ENCODE measurements at regions not wholly inside any gene's neighbourhood (a gene's known extent, or its start where the extent isn't known, plus 50 kb on each side); places are given as distances from the start of the nearest gene placed in this dataset.

DNA sequence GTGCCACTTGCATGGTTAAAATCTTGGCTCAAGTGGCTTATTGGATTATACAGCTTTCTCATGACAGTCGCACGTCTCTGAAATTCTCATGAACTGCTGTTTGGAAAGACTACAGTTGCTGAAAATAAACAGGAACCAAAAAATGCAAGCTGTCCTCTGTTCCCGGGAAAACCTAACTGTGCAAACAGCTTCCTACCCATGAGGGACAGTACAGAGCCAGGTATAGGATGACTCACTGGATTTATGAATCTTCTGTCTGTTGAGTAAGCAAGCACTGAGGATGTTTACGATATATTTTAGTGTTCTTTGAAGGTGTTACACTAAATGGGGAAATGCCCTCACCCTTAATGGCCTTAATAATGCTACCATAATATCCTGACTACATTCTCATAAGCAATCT, 380.3 kb upstream of the TNC start:
- no peak for ATAC-seq (ENCODE audit: low FRiP score in 2 of 2)
- H3K4me3 ChIP-seq = no peak overlapping the region
- no peaks in the 10 kb centered on the region for H3K9me3 ChIP-seq
- TF ChIP-seq POLR2AphosphoS5 (IDR thresholded peaks at IDR 0.05) (no peak), EP300 (IDR thresholded peaks at IDR 0.05) (no peak), POLR2A (IDR thresholded peaks at IDR 0.05) (no peak)
- TF ChIP-seq, protein P1, sequence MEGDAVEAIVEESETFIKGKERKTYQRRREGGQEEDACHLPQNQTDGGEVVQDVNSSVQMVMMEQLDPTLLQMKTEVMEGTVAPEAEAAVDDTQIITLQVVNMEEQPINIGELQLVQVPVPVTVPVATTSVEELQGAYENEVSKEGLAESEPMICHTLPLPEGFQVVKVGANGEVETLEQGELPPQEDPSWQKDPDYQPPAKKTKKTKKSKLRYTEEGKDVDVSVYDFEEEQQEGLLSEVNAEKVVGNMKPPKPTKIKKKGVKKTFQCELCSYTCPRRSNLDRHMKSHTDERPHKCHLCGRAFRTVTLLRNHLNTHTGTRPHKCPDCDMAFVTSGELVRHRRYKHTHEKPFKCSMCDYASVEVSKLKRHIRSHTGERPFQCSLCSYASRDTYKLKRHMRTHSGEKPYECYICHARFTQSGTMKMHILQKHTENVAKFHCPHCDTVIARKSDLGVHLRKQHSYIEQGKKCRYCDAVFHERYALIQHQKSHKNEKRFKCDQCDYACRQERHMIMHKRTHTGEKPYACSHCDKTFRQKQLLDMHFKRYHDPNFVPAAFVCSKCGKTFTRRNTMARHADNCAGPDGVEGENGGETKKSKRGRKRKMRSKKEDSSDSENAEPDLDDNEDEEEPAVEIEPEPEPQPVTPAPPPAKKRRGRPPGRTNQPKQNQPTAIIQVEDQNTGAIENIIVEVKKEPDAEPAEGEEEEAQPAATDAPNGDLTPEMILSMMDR (IDR thresholded peaks at IDR 0.05) = no peak
- H3K36me3 ChIP-seq = no peaks in the 10 kb centered on the region
- no peaks in the 10 kb centered on the region for H3K4me1 ChIP-seq
- no peak overlapping the region for H3K27ac ChIP-seq
- no peak for DNase-seq
- WGBS, 2 donors = 66 to 68% methylated on average over 4 of the region's 4 CpGs
- no peaks in the 10 kb centered on the region for H3K27me3 ChIP-seq

DNA sequence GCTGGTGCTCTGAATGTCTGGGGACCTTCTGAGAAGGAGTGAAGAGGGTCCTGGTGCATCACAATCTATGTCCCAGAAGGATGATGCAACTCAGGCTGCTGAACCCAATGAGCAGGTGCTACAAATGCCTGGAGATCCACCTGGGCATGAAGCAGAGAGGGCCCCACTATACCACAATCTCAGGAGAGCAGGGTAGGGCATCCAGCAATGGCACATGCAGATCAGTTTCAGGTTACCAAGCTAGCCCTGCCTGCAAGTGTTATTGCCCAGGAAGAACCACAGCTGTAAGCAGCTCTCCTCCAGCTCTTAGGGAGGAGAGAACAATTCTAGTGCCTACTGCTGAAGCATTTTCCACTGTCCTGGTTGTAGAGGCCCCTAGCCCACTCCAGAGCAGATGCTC, 389.2 kb upstream of the TNC start:
- DNase-seq (no peak), ATAC-seq (ENCODE audit: low FRiP score in 2 of 2) (peak in 1 of 2 donors; percentile 22)
- no peaks in the 10 kb centered on the region for H3K36me3 ChIP-seq
- H3K27me3 ChIP-seq = no peaks in the 10 kb centered on the region
- no peak overlapping the region for H3K4me3 ChIP-seq
- no peaks in the 10 kb centered on the region for H3K4me1 ChIP-seq
- H3K9me3 ChIP-seq = no peaks in the 10 kb centered on the region
- no peak overlapping the region for H3K27ac ChIP-seq
- no peak for TF ChIP-seq POLR2AphosphoS5 (IDR thresholded peaks at IDR 0.05)
- TF ChIP-seq, protein P1 (IDR thresholded peaks at IDR 0.05) = no peak
- TF ChIP-seq EP300 (IDR thresholded peaks at IDR 0.05) = no peak
- TF ChIP-seq POLR2A (IDR thresholded peaks at IDR 0.05) = no peak

DNA sequence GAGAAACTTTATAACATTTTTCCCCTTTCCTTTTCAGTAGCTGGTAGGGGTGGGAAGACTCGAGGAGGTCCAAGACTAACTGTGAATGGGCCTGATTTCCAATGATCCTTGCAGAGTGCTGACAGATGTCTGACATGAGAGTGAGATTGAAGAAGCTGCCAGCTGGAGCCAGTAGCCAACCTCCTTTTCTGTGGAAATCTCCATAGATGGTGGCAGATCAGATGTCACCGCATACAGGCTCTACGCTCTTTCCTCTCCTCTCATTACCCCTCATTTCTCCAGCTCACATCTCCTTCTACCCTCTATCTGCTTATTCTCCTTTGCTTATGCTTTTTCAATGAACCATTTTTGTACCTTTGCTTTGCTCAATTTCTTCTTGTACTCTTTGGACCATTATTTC, 395.2 kb upstream of the TNC start:
- ATAC-seq (ENCODE audit: low FRiP score in 2 of 2) (no peak), DNase-seq (no peak)
- TF ChIP-seq POLR2AphosphoS5 (IDR thresholded peaks at IDR 0.05) (no peak), POLR2A (IDR thresholded peaks at IDR 0.05) (no peak), EP300 (IDR thresholded peaks at IDR 0.05) (no peak)
- TF ChIP-seq, protein P1 (IDR thresholded peaks at IDR 0.05) = no peak
- Histone ChIP-seq H3K4me3 (no peak overlapping the region), H3K4me1 (no peaks in the 10 kb centered on the region), H3K27me3 (no peaks in the 10 kb centered on the region), H3K27ac (no peak overlapping the region), H3K9me3 (no peaks in the 10 kb centered on the region), H3K36me3 (no peaks in the 10 kb centered on the region)
- WGBS, 2 donors = 75 to 80% methylated on average over 3 of the region's 3 CpGs

- Histone ChIP-seq H3K27me3 (no peaks in the 10 kb centered on the region), H3K9me3 (no peaks in the 10 kb centered on the region), H3K27ac (no peak overlapping the region), H3K4me1 (no peaks in the 10 kb centered on the region), H3K36me3 (no peaks in the 10 kb centered on the region), H3K4me3 (no peak overlapping the region)
- no peak for TF ChIP-seq POLR2AphosphoS5 (IDR thresholded peaks at IDR 0.05)
- TF ChIP-seq, protein P1 (IDR thresholded peaks at IDR 0.05) = no peak
- no peak for TF ChIP-seq EP300 (IDR thresholded peaks at IDR 0.05)
- no peak for TF ChIP-seq POLR2A (IDR thresholded peaks at IDR 0.05)
- DNase-seq = no peak
- ATAC-seq (ENCODE audit: low FRiP score in 2 of 2) = no peak
These were observed 396.5 kb upstream of the TNC start for GRCh38 chr9:115514454-115514853.

DNA sequence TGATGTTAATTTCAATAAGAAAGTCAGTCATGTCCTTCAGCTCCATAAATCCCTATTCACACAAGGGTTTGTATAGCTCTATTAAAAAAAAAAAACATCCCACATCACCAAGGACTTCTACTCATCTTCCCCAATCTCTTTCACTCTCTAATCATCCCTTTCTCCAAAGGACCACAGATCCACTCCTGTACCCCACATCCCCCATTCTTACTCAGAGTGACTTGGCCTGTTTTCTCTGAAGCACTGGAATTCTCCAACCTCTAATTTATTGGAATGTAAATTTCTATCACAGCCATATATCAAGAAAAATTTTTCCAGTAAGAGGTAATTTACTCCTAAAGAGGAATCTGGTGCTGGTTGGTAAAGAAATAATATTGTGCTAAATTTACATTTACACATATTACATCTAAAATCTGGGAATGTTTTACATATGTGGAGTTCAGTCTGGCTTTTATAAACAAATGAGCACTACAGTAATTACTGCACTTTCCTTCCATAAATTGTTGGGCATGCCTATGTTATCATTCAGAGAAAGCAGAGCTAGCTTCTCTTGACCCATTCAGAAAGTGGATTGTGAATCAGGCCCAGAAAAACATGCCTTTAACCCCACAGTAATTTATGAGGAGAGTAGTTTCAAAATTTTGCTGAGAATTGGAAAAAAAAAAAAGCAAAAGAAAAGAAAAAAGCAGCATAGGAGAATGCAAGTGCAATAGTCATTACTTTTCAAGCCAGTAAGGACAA, 399.5 kb upstream of the TNC start:
- H3K36me3 ChIP-seq = no peaks in the 10 kb centered on the region
- H3K27ac ChIP-seq = no peak overlapping the region
- DNase-seq (no peak), ATAC-seq (ENCODE audit: low FRiP score in 2 of 2) (no peak)
- no peaks in the 10 kb centered on the region for H3K4me1 ChIP-seq
- H3K9me3 ChIP-seq = no peaks in the 10 kb centered on the region
- H3K4me3 ChIP-seq = no peak overlapping the region
- TF ChIP-seq, protein P1 (IDR thresholded peaks at IDR 0.05) = no peak
- no peak for TF ChIP-seq POLR2AphosphoS5 (IDR thresholded peaks at IDR 0.05)
- TF ChIP-seq POLR2A (IDR thresholded peaks at IDR 0.05) = no peak
- no peak for TF ChIP-seq EP300 (IDR thresholded peaks at IDR 0.05)
- no peaks in the 10 kb centered on the region for H3K27me3 ChIP-seq

All from upper lobe of left lung (tissue), 6 donors.